M059J (cell line): ENCODE measurements at regions not wholly inside any gene's neighbourhood (a gene's known extent, or its start where the extent isn't known, plus 50 kb on each side); places are given as distances from the start of the nearest gene placed in this dataset.
"Not testable (repeated sequence)": the region's sequence is repeated elsewhere in the genome, so short reads cannot be mapped to it uniquely, and the experiment has no call there.

Source experiments
- DNase-seq: peaks from one replicate; pipeline ENCODE4 v3.0.0-alpha.2; 2012; ENCODE audit warnings: low read depth

DNA sequence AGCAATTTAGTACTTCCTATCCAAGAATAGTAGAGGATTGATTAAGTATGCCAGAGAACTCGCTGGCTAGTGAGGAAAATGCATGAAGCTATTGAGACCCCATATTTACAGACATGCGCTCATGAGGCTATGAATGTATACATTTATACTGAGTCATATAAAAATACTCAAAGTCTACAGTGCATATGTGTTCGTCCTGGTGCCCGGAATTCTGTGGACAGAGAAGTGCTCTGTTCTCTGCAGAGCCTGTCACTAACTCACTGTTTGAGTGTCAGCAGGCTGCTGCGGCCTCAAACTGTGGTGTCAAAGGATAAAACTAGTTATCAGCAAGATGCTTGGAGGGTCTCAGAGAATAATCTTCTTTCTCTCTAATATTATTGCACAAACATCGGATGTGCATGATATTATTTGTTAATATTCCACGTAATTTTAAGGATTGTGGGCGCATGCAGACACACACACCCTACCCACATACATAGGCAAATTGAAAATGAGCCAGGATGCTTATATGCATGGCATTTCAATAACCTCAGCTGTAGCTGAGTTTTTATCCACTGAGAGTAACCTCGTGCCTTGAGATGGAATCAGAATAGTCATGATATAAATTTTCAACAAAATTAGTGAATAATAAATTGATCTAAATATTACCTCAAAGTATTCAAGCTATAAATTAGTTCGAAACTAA lies 50.0 kb upstream of the TSC22D2 start:
- DNase-seq: no peak

DNA sequence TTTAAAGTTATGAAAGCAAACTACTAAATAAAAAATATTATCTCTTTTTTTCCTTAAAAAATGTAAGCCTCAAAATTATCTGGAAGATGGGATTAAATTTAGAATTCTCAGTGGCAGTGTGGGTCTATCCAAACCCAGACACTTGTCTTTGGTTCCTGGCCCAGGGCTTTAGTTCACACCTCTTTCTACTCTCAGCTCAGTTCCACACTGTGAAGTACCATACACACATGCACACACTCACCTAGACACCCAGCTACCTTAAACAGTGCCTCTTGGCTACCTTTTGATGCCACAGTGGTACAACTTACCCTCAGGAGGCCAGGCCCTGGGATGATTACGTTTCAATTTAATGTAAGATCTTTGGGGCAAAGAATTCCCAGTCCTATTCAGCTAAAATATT lies 51.0 kb upstream of the TSC22D2 start:
- DNase-seq: no peak

DNA sequence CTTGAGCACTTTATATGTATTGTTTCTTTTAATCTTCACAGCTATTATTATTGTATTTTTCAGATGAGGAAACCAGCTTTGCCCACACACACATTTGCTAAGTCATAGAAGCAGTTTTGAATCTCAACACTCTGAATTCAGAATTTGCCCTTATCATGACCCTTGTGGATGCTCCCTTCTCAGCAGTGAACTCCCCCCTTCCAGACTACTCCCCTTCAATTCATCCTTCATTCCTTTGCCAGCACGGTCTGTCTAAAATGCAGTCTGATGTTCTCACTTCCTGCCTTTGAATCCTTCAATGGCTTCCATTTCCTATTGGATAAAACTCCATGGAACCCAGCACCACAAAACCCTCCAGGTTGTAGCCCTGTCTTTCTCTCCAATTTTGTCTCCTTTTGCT lies 52.5 kb upstream of the TSC22D2 start:
- no peak for DNase-seq

- DNase-seq: no peak
Measured at GRCh38 chr3:150352931-150353330, 55.2 kb upstream of the TSC22D2 start.

DNA sequence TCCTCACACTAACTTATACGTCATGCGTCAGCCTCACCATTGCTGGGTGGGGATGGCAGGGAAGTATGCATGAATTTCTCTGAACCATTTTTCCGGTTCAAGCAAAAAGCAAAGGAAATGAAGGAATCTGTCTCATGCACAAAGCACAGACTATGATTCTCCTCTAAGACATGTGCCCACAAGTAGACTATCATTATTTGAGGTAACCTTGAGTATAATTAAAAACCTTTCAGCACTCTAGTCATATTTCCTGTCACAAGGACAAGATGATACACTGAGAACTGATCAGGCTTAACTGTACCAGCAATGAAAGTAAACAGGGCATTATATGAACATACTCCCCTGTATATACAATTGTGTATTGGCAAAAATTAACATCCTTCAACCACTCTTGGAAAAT lies 56.7 kb upstream of the TSC22D2 start:
- no peak for DNase-seq

- peak; percentile 61 for DNase-seq
Measured at GRCh38 chr3:150349314-150350097, 58.6 kb upstream of the TSC22D2 start.

DNA sequence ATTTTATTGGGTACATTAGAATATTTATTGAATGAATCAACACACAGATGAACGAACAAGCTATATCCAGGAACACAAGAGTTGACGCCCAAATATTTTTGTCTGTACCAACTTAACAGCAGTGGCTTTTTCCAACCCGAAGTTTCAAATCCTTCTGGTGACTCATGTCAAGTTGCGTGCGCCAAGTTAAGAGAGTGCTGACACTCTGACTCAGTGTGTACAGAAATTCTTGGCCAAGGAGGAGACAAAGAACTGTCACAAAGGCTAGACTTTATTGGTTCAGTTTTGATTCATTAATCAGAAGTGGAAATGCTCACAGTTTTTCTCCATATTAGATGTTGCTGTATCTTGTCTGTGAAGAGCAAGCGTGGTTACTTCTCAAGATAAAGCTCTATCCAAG lies 59.6 kb upstream of the TSC22D2 start:
- peak; percentile 95 for DNase-seq

GRCh38 chr3:150346981-150347863 lies 60.9 kb upstream of the TSC22D2 start:
- peak; percentile 58 for DNase-seq

GRCh38 chr3:150346266-150346665 lies 61.8 kb upstream of the TSC22D2 start:
- DNase-seq: no peak

GRCh38 chr3:150345021-150345538 lies 63.0 kb upstream of the TSC22D2 start:
- peak; percentile 93 for DNase-seq

- peak; percentile 80 for DNase-seq
Measured at GRCh38 chr3:150344079-150344759, 63.9 kb upstream of the TSC22D2 start.

GRCh38 chr3:150342896-150343467 lies 65.1 kb upstream of the TSC22D2 start:
- no peak for DNase-seq

- DNase-seq: no peak
Measured at GRCh38 chr3:150341891-150342290, 66.2 kb upstream of the TSC22D2 start.

GRCh38 chr3:150336363-150336762 lies 71.7 kb upstream of the TSC22D2 start:
- not testable (repeated sequence) for DNase-seq

GRCh38 chr3:150335631-150336030 lies 72.5 kb upstream of the TSC22D2 start:
- DNase-seq: no peak

GRCh38 chr3:150334974-150335373 lies 73.1 kb upstream of the TSC22D2 start:
- DNase-seq: no peak

DNA sequence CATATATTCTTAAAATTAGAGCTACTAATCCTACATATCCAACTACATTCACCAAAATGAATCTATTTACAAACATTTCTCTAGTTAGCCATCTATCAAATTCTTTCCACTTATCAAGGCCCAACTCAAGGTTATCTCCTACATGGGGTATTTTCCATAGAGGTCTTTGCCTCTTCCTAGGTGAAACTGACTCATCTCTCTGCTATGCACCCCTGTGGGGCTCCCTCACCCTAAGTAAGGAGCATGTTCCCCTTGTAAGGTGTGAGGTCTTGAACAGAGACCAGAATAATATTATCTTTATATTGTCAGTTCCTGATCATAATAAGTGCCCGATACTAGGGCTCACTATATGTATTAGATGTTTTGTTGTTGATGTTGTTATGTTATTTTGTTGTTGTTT lies 74.6 kb upstream of the TSC22D2 start:
- no peak for DNase-seq

- no peak for DNase-seq
Measured at GRCh38 chr3:150331978-150332568, 76.0 kb upstream of the TSC22D2 start.

DNA sequence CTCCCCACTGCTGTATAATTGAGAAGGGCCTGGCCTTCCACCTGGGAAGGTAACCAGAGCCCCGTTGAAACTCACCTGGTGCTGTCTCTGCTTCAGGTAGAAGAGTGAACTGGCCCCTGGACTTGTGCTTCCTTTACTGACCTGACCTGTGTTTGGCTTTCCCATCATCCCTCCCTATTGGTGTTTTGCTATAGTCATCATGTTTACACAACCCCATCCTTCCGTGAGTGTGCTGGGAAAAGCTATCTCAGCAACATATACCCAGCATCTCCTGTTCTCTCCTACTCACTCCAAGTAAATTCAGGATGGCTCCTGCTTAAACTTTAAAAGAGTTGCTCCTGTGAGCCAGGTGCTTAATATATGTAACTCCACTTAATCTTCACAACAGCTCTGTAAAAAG lies 77.2 kb upstream of the TSC22D2 start:
- DNase-seq: no peak

DNA sequence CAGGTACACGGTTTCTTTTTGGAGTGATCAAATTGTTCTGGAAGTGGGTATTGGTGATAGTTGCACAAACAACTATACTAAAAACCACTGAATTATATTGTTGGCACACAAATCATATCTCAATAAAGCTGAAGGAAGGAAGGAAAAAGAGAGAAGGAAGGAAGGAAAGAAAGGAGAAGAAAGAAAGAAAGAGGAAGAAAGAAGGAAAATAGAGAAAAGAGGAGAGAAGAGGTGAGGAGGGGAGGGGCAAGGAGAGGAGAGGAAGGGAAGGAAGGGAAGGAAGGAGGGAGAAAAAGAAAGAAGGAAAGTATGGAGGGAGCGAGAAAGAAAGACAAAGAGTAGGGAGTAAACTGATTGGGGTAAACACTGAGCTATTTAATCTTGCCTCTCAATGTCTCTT lies 77.9 kb upstream of the TSC22D2 start:
- DNase-seq: no peak

GRCh38 chr3:150329408-150329807 lies 78.7 kb upstream of the TSC22D2 start:
- DNase-seq: no peak
